8988T (cell line): ENCODE measurements at regions not wholly inside any gene's neighbourhood (a gene's known extent, or its start where the extent isn't known, plus 50 kb on each side); places are given as distances from the start of the nearest gene placed in this dataset.

Experiments
- DNase-seq: peaks from one replicate; pipeline ENCODE4 v3.0.0; 2011

GRCh38 chr3:96734273-96735009, 80.0 kb upstream of the EPHA6 start:
- no peak for DNase-seq

GRCh38 chr3:96748139-96748538, 66.3 kb upstream of the EPHA6 start:
- DNase-seq = no peak

GRCh38 chr3:96750094-96750767, 64.2 kb upstream of the EPHA6 start:
- DNase-seq = no peak

GRCh38 chr3:96753124-96753523, 61.3 kb upstream of the EPHA6 start:
- no peak for DNase-seq

- DNase-seq = no peak
Observed at GRCh38 chr3:96754128-96754527, 60.3 kb upstream of the EPHA6 start.

- no peak for DNase-seq
Observed at GRCh38 chr3:96755519-96755918, 58.9 kb upstream of the EPHA6 start.

GRCh38 chr3:96756516-96756915, 57.9 kb upstream of the EPHA6 start:
- no peak for DNase-seq

GRCh38 chr3:96760956-96761355, 53.4 kb upstream of the EPHA6 start:
- no peak for DNase-seq
